GM20000 (cell line): ENCODE measurements at regions not wholly inside any gene's neighbourhood (a gene's known extent, or its start where the extent isn't known, plus 50 kb on each side); places are given as distances from the start of the nearest gene placed in this dataset.
A peak's percentile ranks its signal among the peaks of the same experiment; 100 is the strongest.

Experiments used
- DNase-seq: peaks from one replicate; pipeline ENCODE4 v3.0.0; 2012; ENCODE audit warnings: low spot score
- CTCF ChIP-seq: IDR thresholded peaks from 2 replicates; pipeline ENCODE4 v1.5.1; 2012; ENCODE audit warnings: mild to moderate bottlenecking, control low read depth; ENCODE audit errors: extremely low read depth, missing control alignments

GRCh38 chr18:77884454-77884853 is 634.8 kb downstream of the GALR1 start:
- no peak for DNase-seq
- no peak for TF ChIP-seq CTCF

GRCh38 chr18:77894060-77894459 is 644.4 kb downstream of the GALR1 start:
- no peak for TF ChIP-seq CTCF
- no peak for DNase-seq

- no peak for TF ChIP-seq CTCF
- no peak for DNase-seq
Observed at GRCh38 chr18:77895250-77895649, 645.6 kb downstream of the GALR1 start.

- no peak for DNase-seq
- no peak for TF ChIP-seq CTCF
Observed at GRCh38 chr18:77896586-77897252, 647.1 kb downstream of the GALR1 start.

GRCh38 chr18:77897606-77898005 is 648.0 kb downstream of the GALR1 start:
- no peak for DNase-seq
- no peak for TF ChIP-seq CTCF

- DNase-seq = peak; percentile 82
- TF ChIP-seq CTCF = peak; percentile 98
Observed at GRCh38 chr18:77899972-77900754, 650.5 kb downstream of the GALR1 start.

- no peak for TF ChIP-seq CTCF
- DNase-seq = no peak
Observed at GRCh38 chr18:77905011-77905410, 655.4 kb downstream of the GALR1 start.
